ENCODE measurements at regions not wholly inside any gene's neighbourhood (a gene's known extent, or its start where the extent isn't known, plus 50 kb on each side); places are given as distances from the start of the nearest gene placed in this dataset.

DNA sequence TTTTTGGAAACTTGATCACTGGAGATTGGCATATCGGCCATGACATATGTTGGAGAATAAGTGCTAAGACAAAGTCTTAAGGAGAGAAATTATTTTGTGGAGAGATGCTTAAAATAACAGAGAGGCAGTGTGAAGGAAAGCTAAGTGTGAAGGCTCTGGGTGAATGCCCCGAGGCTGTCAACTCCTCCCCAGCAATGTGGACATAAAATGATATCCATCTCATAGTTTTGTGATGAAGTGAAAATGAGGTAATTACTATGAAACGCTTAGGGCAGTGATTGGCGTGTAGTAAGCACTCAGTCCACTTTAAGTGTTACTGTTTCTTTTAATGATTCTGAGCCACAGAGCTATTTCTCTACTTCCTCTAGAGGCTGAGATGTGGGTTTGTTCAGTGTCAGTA lies 195.8 kb upstream of the KLF12 start:
- no peak overlapping the region for H3K4me3 ChIP-seq (ENCODE audit: low read depth, low read length)

DNA sequence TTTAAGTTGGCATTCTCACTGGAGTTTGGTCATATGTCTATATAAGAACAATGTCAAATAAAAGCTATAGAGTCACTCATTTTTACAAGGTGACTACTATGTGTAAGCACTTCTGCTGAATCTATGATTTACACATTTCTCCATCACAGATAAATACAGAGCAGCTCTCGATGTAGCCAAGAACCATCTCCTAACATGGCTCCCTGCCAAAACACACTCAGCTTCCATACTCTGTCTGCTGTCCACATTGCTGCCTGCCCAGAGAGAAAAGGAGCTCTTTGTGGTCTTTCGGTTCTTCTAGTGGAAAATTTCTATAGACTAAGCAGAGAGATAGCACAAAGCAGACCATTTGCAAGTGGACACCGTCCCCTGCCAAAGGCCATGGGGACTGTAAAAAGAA lies 190.9 kb upstream of the KLF12 start:
- H3K4me3 ChIP-seq (ENCODE audit: low read depth, low read length): no peak overlapping the region

DNA sequence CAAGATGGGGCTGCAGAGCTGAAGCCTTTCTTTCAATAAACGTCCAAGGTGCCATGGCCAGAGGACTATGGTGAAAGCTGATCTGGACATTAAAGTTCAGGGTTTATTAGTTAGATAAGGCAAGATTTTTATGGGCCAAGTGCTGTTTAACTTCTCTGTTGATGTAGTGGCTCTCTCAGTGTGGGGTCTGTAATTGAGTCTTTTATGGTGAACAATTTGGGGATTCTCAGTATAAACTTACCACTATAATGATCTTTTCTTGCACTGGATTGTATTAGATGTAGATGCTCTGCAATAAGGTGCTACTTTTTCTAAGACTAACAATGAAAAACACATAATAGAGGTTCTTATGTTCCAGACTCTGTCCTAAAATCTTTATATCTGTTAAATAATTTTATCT lies 190.1 kb upstream of the KLF12 start:
- no peak overlapping the region for H3K4me3 ChIP-seq (ENCODE audit: low read depth, low read length)

DNA sequence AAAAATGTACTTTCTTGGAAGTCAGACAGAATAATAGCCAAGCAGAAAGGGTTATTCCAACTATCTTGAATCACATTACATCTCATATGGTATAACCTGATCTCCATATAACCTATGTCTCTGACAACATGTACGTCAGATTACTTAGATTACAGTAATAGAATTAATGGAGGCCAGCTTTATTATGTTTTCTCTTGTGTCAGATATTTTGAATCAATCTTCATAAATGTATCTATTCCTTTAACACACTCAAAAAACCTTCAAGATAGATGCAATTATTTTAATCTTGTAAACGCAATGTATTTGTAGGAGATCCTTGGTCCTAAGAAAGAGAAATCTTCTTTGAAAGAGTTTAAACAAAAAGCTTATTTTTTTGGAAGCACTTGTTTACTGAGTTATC lies 188.4 kb upstream of the KLF12 start:
- no peak overlapping the region for H3K4me3 ChIP-seq (ENCODE audit: low read depth, low read length)

DNA sequence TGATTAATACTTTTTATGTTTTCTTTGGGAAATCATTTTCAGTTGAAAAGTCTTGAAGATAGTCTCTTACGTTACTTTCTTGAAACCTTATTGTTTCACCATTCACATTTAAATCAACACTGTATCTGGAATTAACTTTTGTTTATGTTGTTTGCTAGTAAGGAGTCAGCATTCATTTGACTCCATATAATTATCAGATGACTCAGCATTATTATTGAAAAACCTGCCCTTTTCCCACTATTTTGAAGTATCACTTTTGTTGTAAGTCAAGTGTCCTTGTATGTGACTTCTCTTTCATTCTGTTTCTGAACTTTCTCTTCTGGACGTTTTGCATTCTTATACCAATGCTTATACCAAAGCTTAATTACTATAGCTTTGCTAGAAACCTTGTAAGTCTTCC lies 186.1 kb upstream of the KLF12 start:
- H3K4me3 ChIP-seq (ENCODE audit: low read depth, low read length): no peak overlapping the region

DNA sequence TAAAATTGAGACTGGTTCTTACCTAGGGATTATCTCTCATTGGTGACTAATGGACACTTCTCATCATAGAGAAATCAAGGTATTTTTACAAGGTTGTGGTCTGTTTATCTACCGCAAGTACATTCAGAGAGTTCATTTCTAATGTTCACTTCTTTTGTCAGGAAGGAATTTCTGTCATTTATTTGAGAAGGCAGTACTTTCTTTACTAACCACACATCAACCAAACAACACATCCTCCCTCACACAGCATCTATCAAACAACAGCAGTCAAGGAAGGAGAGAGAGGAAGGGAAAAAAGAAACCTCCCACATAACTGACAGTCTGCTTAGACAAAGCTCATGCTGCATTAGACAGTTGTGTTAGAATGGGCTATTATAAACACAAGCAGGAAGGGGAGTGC lies 182.3 kb upstream of the KLF12 start:
- no peak overlapping the region for H3K4me3 ChIP-seq (ENCODE audit: low read depth, low read length)

DNA sequence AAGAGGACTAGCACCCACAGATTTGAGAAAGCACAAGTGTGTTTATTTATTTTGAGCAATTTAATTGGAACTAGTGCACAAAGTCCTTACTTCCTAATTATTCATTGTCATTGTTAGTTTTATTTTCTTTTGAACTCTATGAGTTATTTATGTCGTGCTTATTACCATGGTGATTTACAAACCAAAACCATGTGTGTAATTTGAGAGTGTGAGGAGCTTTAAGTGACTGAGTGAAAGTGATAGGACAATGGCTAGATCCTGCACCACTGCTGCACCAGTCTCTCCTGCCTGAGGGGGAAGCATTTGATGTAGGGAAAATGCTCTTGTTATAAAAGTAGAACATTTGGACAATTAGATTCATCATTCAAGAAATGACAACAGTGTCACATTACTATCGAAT lies 172.3 kb upstream of the KLF12 start:
- H3K4me3 ChIP-seq (ENCODE audit: low read depth, low read length): no peak overlapping the region

DNA sequence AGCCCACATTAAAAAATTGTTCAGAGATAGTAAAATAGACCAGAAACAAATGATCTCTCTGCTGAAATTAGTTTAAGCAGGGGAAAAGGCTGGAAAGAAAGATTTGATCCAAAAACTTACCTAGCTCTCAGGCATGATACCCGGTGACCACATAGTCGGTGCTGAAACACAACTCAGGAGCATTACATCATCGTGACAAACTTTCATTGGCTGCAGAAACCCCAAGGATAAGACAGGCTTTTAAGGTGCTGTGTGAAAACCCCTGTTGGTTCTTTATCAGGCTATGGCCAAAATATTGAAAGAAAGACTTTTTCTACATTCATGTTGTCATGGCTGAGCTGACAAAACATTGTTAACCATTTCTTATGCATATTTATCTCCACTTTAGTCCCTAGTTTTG lies 171.7 kb upstream of the KLF12 start:
- H3K4me3 ChIP-seq (ENCODE audit: low read depth, low read length): no peak overlapping the region

DNA sequence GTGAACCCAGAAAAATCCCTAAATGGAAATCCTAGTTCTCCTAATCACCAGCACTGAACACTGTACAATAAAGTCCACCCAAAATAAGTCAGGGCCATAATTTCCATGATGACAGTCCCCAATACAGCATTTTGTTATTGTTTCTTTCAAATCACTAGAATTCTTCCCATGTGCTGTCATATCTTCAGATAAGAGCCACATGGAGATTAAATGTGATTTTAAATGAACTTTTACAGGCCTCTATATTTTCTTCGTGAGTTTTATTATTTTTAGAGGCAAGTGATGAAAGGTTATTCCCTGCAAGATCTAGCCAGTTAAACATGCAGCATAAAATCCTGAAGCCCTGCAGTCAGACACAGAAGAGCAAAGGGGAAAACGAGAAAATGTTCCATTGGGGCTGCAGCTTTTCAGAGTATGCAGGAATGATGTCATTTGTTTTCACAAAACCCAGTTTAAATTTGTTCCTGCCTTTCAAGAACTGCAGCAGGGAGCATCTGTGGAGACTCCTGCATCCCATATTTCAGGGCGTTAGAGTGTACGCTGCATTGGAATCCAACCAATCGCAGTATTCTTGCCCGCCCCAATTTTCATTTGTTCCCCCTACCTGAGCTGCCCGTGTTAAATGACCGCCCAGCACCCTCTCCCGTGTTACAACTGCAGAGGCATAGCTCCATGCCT lies 167.2 kb upstream of the KLF12 start:
- no peak overlapping the region for H3K4me3 ChIP-seq (ENCODE audit: low read depth, low read length)

DNA sequence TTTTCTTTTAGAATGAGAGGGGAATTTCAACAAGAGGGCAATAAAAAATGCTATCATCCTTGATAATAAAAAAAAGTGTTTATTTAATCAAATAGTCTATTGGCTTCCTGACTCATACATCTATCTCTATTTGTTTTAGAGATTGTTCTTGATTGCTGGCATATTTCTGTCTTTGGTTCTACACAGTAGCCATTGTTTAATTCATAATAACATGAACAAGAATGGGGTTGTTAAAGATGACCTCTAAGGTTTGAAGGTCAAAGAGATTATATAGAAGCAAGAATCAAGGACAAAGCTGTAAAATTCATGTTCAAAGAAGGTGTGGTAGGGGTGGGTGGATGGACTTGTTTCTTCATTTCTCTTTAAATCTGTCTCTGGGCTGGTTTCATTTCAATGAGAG lies 166.0 kb upstream of the KLF12 start:
- H3K4me3 ChIP-seq (ENCODE audit: low read depth, low read length): no peak overlapping the region

DNA sequence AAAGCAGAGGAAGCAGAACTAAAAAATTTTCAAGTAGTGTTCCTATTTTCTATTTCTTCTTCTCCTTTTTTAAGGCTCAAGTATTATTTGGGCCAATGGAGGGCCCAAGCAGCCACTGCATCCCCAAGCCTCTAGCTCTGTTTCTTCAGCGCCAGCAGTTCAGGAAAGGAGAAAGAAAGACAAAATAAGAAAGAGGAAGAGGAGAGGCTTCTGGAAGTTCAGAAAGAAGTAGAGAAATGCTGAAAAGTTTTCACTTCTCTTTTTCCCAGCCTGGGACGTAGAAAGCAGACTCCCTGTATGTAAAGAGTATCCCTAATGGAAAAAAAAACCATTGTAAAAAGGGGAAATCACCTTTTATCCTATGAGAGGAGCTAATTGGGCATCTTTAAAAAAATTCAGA lies 165.5 kb upstream of the KLF12 start:
- no peak overlapping the region for H3K4me3 ChIP-seq (ENCODE audit: low read depth, low read length)

DNA sequence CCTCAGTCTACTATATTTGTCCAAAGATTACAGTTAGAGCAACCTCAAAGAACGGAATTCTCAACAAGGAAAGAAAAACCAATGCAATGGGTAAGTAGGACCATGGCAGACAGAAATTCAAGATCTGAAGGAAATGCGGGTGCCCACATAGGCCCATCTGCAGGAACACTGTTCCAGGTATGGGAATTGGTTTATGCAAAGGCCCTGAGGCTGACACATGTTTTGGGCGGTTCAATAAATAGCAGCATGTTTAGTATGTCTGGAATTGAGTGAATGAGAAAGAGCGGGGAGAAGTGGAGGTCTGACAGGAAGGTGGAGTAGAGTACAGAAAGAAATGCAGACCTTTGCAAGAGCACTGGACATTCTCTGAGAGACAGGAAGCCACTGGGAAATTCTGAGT lies 164.7 kb upstream of the KLF12 start:
- no peak overlapping the region for H3K4me3 ChIP-seq (ENCODE audit: low read depth, low read length)

DNA sequence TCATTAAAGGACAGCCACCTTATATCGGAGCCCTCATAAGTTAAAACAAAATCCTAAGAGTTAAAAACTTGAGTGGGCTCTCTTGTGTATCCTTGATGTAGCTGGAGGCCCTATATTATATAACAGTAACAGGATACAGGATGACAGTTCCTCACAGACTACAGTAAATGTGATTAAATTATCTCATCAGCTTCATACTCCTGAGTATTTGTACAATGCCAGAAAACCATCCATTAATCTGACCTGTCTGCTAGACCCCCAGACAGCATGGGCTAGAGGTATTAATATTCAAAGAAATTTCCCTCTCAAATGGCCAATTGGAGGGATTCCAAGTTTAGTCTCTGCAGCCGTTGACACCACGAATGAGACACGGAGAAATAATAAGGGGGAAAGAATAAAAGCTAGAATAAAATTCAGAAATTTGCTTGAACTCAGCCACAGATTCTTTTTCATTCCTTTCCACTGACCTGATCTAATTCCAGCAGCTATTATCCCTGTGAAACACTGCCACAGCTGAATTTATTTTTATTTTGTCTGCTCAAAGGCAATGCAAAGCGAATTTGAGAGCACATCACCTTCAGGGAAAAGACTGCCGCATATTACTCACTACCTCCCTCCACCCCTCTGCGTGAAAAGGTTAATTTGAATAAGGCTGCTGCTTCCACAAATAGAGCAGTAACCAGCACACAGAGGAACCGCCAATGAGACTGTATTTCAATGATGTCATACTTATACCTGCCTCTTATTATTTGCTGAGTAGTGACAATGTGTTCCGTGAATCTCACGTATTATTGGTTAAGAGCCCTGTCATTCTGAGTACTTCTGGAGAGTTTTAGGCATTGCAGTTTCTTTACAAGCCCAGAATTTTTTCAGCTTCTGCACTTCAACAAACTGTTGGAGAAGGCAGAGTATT lies 155.9 kb upstream of the KLF12 start:
- no peak overlapping the region for H3K4me3 ChIP-seq (ENCODE audit: low read depth, low read length)

DNA sequence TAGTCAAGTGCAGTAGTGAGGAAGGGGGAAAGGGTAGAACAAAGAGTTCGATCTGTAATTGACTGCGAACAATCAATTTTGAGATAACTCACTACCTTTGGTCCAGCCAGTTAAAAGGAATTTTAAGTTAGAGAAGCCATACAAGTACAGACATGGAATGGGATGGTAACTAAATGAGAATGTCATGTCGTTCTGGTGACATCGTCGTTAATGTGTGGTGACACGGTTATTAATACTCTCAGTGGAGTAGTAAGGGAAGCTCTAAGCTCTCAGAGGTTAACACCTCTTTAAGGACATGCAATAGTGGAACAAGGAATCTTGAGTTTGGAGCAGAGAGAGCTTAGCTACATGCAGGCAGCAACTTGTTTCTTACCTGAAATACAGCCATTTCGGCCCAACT lies 154.9 kb upstream of the KLF12 start:
- H3K4me3 ChIP-seq (ENCODE audit: low read depth, low read length): no peak overlapping the region

DNA sequence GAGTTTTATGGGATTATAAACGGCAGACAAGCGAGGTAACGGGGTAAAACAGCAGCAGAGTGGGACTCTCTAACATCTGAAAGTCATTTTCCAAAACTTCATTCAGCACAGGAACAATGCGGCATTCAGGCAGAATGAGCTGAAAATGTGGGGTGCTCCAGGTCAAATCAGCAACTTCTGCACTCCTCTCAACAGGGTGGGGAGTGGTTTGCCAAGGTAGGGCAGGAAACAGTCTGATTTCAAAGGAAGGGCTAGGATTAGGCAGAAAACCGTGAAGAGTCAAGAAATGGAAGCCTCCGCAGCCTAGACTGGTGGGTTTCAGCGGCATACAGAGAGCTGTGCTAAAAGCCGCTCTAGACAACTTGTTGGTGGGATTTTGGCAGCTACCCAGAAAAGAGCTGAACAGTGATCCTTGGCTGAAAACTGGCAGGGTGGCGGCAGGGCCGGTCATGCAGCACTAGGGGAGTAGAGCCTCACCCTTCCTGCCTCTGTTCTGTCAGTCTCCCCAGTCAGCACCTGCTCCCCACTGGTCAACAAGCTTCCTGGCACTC lies 154.2 kb upstream of the KLF12 start:
- H3K4me3 ChIP-seq (ENCODE audit: low read depth, low read length): no peak overlapping the region

DNA sequence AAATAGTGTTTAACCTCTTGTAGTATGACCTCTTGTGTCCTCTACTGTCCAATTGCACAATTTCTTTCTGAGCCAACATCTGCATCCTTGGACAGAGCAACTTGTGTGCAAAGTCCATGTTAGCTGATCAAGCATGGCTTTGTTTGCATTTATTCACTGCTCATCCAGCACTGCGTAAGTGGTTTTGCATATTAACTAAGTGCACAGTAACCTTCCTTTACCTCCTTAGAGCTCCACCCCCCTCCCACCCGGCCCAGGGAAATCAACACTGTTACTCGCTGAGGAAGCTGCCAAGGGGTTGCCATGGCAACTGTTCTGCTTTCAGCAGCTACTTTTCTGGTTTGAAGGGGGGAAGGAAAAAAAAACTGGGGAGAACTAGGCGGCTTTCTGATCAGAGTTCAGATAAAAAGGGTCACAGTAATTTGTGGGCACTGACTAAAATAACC lies 153.5 kb upstream of the KLF12 start:
- no peak overlapping the region for H3K4me3 ChIP-seq (ENCODE audit: low read depth, low read length)

DNA sequence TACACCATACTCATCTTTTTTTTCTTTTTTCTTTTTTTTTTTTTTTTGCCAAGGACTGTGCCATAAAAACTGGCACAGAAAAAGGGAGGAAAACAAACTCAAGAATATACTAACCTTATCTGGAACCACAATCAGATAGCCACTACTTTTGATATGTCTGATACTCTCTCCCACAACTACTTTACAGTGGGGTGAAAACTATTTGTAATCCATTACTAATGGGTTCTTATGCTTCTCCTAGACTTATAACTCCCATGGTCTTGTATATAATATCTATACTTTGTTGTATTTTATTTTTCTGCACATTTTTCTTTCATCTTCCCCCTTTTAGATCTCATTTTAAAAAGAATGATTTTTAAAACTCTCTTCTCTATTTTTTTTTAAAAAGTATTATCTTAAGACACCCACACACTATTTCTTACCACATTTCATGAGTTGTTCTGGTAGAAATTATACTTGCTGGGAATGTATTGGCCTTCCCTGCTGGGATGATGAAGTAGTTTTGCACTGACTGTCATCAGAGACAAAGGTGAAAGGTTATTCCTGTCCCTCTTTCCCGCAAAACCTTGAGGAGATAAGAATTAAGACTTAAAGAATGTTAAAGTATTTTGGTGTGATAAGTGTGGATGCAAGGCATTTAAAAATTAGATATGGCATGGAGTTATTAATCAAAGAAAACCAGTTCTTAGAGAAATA lies 146.7 kb upstream of the KLF12 start:
- no peak overlapping the region for H3K4me3 ChIP-seq (ENCODE audit: low read depth, low read length)

DNA sequence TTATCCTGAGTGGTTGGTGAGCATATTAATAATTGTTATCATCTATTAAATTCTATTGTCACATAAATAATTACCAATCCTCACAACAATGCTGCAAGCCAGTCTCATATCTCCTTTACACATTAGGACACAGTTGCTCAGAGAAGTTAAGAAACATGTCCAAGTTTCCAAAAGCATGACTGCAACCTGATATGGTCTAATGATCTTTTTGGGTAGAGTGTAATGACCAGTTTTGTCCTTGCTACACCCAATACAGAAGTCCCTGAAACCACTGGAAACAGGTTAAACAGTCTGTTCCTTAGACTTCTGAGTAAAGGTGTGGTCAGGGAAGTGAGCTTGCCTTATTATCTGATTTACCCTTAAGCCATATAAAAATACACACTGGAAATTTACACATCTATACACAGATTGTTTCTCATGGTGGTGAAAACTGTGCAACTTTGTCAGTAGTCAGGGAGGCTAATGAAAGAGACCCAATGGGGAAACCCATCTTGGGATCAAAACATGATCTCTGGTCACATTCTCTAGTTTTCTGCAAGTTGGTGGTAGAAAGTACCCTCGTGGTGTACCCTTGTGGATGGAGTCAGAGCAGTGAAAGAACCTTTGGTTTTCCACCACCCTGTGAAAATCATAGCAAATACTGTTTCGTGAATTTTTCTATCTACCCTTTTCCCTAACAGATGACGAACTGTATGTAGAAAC lies 146.0 kb upstream of the KLF12 start:
- H3K4me3 ChIP-seq (ENCODE audit: low read depth, low read length): no peak overlapping the region

DNA sequence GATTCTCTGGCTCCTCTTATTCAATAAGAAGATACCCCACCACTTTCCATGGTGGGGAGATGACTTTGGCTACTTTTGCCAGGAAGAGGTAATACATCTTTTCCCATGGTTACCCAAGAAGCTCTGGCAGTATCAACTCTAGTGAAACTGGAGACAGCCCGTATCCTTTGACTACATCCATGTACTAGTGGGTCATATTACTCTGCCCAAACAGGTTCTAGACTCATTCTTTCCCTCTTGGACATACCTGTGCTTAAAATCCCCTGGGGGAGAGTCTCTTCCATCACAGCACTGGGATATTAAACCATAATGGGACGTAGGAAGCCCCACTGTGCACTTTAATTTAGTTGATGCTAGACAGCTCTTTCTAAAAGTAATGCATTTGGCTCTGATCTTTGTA lies 144.7 kb upstream of the KLF12 start:
- no peak overlapping the region for H3K4me3 ChIP-seq (ENCODE audit: low read depth, low read length)

DNA sequence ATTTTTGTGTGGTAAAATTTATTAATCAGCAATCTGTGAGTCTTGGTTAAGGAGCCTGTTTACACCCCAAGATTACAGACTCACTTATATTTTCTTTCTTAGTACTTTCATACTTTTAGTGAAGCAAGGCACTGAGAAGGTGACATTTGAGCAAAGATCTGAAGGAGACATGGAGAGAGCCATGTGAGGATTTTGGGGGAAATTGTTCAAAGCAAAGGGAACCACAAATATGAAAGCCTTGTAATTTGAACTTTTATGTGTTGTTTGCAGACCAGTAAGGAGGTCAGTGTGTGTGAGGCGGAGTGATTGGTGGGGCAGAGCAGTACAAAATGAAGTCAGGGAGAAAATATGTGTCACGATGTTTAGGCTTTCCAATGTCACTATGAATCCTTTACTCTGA lies 140.7 kb upstream of the KLF12 start:
- H3K4me3 ChIP-seq (ENCODE audit: low read depth, low read length): no peak overlapping the region

DNA sequence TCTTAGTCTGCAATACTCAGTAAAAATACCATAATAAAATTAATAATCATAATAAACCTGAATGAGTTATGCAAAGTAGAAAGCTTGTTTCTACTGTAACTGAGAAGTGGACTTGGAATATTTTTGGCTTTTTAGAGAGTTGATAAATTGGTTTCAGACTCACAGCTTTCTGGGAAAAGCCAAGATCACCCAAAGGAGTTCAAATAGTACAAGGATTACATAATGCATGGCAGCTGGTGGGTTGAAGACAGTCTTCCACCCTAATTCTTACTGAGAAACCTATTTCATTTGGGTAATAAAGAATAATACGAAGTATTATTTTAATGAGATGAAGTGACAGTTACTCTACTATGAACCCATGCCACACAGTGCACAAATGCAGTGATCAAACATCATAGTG lies 139.4 kb upstream of the KLF12 start:
- H3K4me3 ChIP-seq (ENCODE audit: low read depth, low read length): no peak overlapping the region
